IPS DF 4.7 (cell line): ENCODE measurements at regions not wholly inside any gene's neighbourhood (a gene's known extent, or its start where the extent isn't known, plus 50 kb on each side); places are given as distances from the start of the nearest gene placed in this dataset.

ENCODE experiments used
- DNase-seq: peaks from one replicate; pipeline ENCODE4 v3.0.0-alpha.2; 2013; ENCODE audit warnings: low spot score; ENCODE audit errors: extremely low read depth

DNA sequence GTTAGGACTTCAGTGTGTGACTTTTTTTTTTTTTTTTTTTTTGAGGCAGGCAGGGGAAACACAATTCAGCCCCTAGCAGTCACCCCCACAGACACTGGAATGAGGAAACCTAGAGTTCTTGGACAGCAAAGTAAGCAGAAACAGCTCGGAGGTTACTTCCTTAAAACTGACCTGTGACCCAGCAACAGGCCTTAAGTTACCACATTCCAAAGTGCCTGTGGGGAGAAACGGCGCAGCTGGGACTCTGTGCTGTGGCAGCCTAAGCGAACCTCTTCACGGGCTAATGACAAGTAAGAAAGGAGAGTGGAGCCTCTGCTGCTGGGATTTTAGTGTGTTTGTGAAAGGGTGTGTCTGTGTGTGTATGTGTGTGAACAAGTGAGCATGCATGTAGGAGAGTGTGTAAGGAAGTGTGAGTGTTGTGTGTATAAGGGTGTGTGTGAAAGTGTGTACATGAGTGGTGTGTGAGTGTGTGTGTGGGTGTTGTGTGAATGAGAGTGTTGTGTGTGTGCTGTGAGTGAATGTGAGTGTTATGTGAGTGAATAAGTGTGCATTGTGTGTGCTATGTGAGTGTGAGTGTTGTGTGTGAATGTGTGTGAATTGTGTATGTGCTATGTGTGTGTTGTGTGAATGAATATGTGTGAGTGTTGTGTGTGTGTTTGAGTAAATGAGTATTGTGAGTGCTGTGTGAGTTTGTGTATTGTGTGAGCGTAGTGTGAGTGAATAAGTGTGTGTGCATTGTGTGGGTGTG lies 180.8 kb downstream of the BRINP2 start:
- DNase-seq = no peak

DNA sequence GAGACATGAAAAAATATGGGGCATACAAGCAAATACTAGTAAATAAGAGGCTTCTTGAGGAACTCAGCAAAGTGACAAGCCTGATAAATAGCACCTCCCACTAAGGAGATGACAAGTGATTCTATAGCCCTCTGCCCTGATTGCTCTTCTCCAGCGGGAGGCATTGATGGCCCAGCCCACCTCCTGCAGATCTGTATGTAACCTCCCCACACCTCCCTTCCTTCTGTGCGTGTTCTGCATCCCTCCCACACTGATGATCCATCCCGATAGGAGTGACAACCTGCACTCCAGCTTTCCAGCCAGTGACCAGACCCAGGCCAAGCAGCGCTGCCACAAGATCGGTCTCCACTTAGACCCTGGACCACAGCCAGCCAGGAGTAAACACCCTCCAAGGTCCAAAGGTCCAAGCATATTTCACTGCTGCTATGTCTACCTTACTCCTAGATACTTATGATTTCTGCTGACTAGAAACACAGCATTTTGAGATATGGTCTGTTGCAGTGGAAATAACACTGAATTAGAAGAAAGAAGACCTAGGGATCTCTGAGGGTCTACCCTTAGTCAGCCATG lies 176.1 kb downstream of the BRINP2 start:
- no peak for DNase-seq

DNA sequence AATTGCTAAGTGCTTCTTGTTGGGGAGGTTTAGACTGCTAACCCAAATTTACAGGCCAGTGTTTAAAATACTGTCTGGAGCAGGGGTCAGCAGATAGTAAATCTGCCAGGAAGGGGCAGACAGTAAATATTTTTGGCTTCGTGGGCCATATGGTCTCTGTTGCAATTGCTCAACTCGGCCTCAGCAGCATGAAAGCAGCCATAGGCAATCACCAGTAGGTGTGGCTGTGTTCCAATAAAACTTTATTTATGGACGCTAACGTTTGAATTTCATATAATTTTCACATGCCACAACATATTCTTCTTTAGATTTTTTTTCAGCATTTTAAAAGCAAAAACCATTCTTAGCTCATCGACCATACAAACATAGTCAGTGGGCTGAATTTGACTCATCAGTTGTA lies 172.7 kb downstream of the BRINP2 start:
- DNase-seq = no peak

DNA sequence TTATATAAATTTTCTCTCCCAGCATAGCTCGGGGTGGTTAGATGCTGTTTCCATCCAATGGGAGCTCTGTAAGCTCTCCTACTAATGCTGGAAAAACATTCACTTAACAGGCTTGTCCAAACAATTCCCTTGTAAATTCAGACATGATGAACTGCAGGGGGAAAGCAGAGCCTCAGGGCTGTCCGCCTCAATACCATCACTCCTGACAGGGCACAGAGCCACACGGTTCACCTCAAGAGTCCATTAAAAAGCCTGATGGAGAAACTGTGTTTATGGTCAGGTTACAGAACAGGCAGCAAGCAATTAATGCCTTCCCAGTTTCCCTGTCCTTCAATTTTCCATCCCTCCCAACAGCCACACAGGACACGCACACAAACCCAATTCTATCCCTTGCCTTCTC lies 171.0 kb downstream of the BRINP2 start:
- no peak for DNase-seq

DNA sequence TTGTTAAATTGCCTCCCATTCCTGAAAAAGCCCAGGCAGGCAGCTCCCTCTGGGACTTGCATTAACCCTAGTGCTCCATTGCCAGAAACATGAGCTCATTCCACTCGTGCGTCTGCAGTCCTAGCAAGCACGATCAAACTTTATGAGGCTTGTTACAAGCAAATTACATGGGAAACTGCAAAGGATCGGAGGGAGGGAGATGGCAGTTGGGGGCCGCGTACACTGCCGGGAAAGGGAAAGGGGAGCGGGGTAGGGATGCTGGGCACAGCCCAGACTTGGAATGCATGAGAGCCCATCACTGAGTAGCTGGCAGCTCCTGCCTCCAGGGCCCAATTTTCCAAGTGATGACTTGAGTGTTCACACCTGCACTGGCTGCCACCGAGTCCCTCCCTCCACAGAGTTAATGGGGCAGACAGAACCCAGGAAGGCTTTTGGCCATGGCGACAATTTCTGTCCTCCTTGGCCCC lies 169.9 kb downstream of the BRINP2 start:
- no peak for DNase-seq

DNA sequence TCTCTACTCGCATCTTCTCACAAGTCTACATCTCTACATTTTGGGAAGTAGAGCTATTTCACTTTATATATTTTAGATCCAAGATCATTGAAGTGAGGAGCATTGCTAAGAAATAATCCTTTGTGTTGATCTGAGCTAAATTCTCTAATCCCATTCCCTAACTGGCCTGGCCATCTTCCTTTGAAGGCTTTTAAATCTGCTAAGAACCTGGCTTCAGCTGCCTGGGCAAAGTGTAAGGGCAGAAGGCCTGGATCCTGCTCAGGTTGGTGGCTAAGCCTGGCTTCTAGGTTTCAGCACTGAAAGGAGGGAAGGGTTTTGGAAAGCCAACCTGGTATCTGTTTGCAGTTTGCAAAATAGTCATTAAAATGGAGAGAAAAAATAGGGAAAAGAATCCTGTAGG lies 167.6 kb downstream of the BRINP2 start:
- no peak for DNase-seq

DNA sequence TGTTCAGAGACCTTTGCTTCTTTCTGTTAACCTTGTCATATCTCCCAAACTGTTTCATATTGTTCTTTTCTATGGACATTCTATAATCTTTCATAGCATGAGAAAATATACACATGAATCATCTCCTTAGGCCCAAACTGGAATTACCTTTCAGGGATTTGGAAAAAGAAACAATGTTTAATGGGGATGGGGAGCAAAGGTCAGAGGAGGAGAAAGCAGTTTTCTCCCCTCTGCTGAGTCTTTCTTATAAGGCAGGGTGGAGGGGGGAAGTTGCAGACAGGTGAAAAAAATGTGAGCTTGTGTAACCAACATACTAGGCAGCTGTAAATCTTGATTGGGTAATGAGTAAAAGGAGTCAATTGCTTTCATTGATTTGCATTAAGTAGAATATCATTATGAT lies 164.1 kb downstream of the BRINP2 start:
- DNase-seq = no peak

DNA sequence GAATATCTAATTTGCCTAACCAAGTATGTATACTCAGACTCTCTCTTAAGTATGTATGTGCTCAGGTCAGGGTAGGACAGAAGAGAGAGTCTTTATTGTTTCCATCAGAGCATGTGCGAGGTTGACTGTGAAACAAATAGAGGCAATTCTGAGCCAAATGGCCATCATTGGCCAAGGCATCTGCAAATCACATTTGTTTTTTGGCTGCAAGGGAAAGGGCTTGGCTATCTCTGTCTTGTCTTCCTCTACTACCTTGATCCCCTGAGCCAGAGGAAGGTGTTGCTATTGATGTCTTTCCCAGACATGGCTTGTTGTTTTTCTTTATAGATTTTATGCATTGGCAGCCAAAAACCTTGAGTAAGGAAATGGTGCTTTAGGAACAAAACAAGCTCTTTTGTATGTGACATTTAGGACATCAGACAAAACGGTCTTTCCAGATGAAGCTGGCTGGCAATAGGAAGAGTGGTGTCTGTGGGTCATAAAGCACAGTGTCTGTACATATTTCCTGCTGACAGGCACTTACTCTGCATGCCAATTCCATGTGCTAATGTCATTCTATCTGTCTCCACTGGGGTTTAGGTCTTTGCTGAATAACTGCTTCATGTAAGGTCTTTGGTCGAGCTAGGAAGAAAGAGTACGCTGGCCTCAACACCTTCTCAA lies 163.3 kb downstream of the BRINP2 start:
- DNase-seq = no peak
